H1 (cell line): ENCODE measurements at regions not wholly inside any gene's neighbourhood (a gene's known extent, or its start where the extent isn't known, plus 50 kb on each side); places are given as distances from the start of the nearest gene placed in this dataset.

Experiments
- CTCF ChIA-PET: fragments of 300-600 bp; sonication (Branson Sonifier 250); formaldehyde crosslinking; loops from one replicate; lab custom pipeline; 2021; ENCODE audit not compliant: partially characterized antibody; lab: Charles Lee
- POLR2A ChIA-PET: fragments of 300-600 bp; sonication (Branson Sonifier 250); formaldehyde crosslinking; loops from one replicate; lab custom pipeline; 2021; ENCODE audit warnings: inconsistent platforms; ENCODE audit not compliant: partially characterized antibody; lab: Charles Lee
- DNase-seq, 2 experiments: peaks; one replicate each; pipeline versions ENCODE4 v3.0.0 to v3.0.0-alpha.2; 2010 to 2022; ENCODE audit warnings: low spot score in 2 of 2, low read depth in 1 of 2, mixed read lengths in 1 of 2
- FAIRE-seq: peaks from 2 replicates; lab custom pipeline; 2011; peaks lifted over from hg19 to GRCh38; lab: Jason Lieb, UNC
- H2AFZ ChIP-seq: 2 replicates; pipeline ENCODE4 v1.8.1; 2012; ENCODE audit warnings: low read length, inconsistent platforms
- H2AK5ac ChIP-seq: 2 replicates; pipeline ENCODE4 v1.6.1; 2013; ENCODE audit warnings: low read depth, low read length
- H2BK120ac ChIP-seq: replicated peaks from 2 replicates; pipeline ENCODE3; 2013; ENCODE audit warnings: low read depth, low read length, inconsistent platforms
- H2BK12ac ChIP-seq: 2 replicates; pipeline ENCODE4 v1.6.1; 2013; ENCODE audit warnings: low read depth, low read length
- H2BK15ac ChIP-seq: 2 replicates; pipeline ENCODE4 v1.6.1; 2013; ENCODE audit warnings: low read length
- H2BK20ac ChIP-seq: 2 replicates; pipeline ENCODE4 v1.6.1; 2013; ENCODE audit warnings: low read length
- H2BK5ac ChIP-seq: 2 replicates; pipeline ENCODE4 v1.6.1; 2013; ENCODE audit warnings: low read depth, low read length
- H3K14ac ChIP-seq: 2 replicates; pipeline ENCODE4 v1.6.1; 2013; ENCODE audit warnings: inconsistent platforms; ENCODE audit not compliant: insufficient read length
- H3K18ac ChIP-seq: 2 replicates; pipeline ENCODE4 v1.6.1; 2013; ENCODE audit warnings: low read length; ENCODE audit errors: extremely low read depth
- H3K23ac ChIP-seq: 2 replicates; pipeline ENCODE4 v1.6.1; 2013; ENCODE audit warnings: inconsistent platforms; ENCODE audit not compliant: insufficient read length
- H3K23me2 ChIP-seq: 2 replicates; pipeline ENCODE4 v1.6.1; 2013; ENCODE audit warnings: low read depth, low read length
- H3K27ac ChIP-seq: 2 replicates; pipeline ENCODE4 v1.6.1; 2011; ENCODE audit warnings: low read depth, low read length, inconsistent platforms
- H3K27me3 ChIP-seq, 4 experiments: replicated peaks in 1 of 4; 1 replicate in 1 of 4; 2 replicates in 3 of 4; pipeline versions ENCODE4 v1.6.1 to v1.8.1; 2011 to 2013; ENCODE audit warnings: low read length in 3 of 4, mild to moderate bottlenecking in 3 of 4, inconsistent platforms in 2 of 4, mixed read lengths in 2 of 4, moderate library complexity in 1 of 4; ENCODE audit not compliant: control insufficient read depth in 3 of 4, insufficient read depth in 3 of 4; ENCODE audit errors: extremely low read depth in 1 of 4
- H3K36me3 ChIP-seq, 4 experiments: 2 replicates each; pipeline versions ENCODE4 v1.6.1 to v1.8.1; 2011 to 2013; ENCODE audit warnings: mild to moderate bottlenecking in 4 of 4, low read length in 3 of 4, moderate library complexity in 2 of 4, control low read depth in 1 of 4, inconsistent platforms in 1 of 4; ENCODE audit not compliant: insufficient read depth in 4 of 4, control insufficient read depth in 2 of 4
- H3K4ac ChIP-seq: replicated peaks from 2 replicates; pipeline ENCODE3; 2013; ENCODE audit warnings: low read length, low read depth, mixed read lengths, inconsistent platforms; ENCODE audit not compliant: insufficient read length
- H3K4me1 ChIP-seq, 4 experiments: replicated peaks in 1 of 4; 1 replicate in 1 of 4; 2 replicates in 3 of 4; pipeline versions ENCODE4 v1.6.1 to v1.8.1; 2011 to 2013; ENCODE audit warnings: low read length in 3 of 4, inconsistent platforms in 2 of 4, mixed read lengths in 1 of 4; ENCODE audit not compliant: insufficient read depth in 4 of 4, control insufficient read depth in 3 of 4
- H3K4me2 ChIP-seq, 2 experiments: 2 replicates each; pipeline versions ENCODE4 v1.6.1 to v1.8.1; 2011 to 2013; ENCODE audit warnings: low read depth in 2 of 2, low read length in 2 of 2, control low read depth in 1 of 2, inconsistent platforms in 1 of 2, mild to moderate bottlenecking in 1 of 2; ENCODE audit not compliant: insufficient read depth in 1 of 2
- H3K4me3 ChIP-seq, 4 experiments: fragments of 200-600, 300-600 bp in 1 of 4; sonication (generic), shearing (Covaris generic), sonication (Bioruptor Twin) in 1 of 4; 2 replicates each; pipeline versions ENCODE4 v1.5.1 to v1.8.1; 2011 to 2016; ENCODE audit warnings: low read length in 4 of 4, low read depth in 3 of 4, control low read depth in 2 of 4, inconsistent platforms in 2 of 4, mild to moderate bottlenecking in 2 of 4, mixed read lengths in 1 of 4, moderate library complexity in 1 of 4; ENCODE audit not compliant: insufficient read depth in 2 of 4; ENCODE audit errors: extremely low read depth in 1 of 4
- H3K56ac ChIP-seq: replicated peaks from 2 replicates; pipeline ENCODE3; 2013; ENCODE audit warnings: low read depth, mild to moderate bottlenecking, mixed read lengths, low read length, inconsistent platforms; ENCODE audit not compliant: insufficient read length
- H3K79me1 ChIP-seq: 2 replicates; pipeline ENCODE4 v1.6.1; 2013; ENCODE audit warnings: low read depth, low read length, control low read depth
- H3K79me2 ChIP-seq, 2 experiments: 2 replicates each; pipeline versions ENCODE4 v1.6.1 to v1.8.1; 2012 to 2013; ENCODE audit warnings: low read length in 2 of 2, mild to moderate bottlenecking in 2 of 2, inconsistent platforms in 1 of 2; ENCODE audit not compliant: insufficient read depth in 2 of 2, control insufficient read depth in 1 of 2
- H3K9ac ChIP-seq, 4 experiments: replicated peaks in 1 of 4; 1 replicate in 1 of 4; 2 replicates in 3 of 4; pipeline versions ENCODE4 v1.6.1 to v1.8.1; 2011 to 2013; ENCODE audit warnings: low read depth in 3 of 4, low read length in 3 of 4, control low read depth in 2 of 4, mild to moderate bottlenecking in 2 of 4, moderate library complexity in 2 of 4, inconsistent platforms in 1 of 4; ENCODE audit errors: extremely low read depth in 1 of 4
- H3K9me3 ChIP-seq, 2 experiments: 2 replicates each; pipeline versions ENCODE4 v1.6.1 to v1.8.1; 2012 to 2013; ENCODE audit warnings: mild to moderate bottlenecking in 2 of 2, moderate library complexity in 2 of 2, control low read depth in 1 of 2, inconsistent platforms in 1 of 2, low read depth in 1 of 2, low read length in 1 of 2, mixed read lengths in 1 of 2; ENCODE audit not compliant: insufficient read depth in 2 of 2
- H4K20me1 ChIP-seq, 2 experiments: replicated peaks in 1 of 2; 2 replicates each; pipeline versions ENCODE3 to v1.8.1; 2011 to 2013; ENCODE audit warnings: inconsistent platforms in 2 of 2, low read length in 2 of 2, mild to moderate bottlenecking in 1 of 2; ENCODE audit not compliant: insufficient read depth in 2 of 2, control insufficient read depth in 1 of 2
- H4K5ac ChIP-seq: 2 replicates; pipeline ENCODE4 v1.6.1; 2013; ENCODE audit warnings: low read length, low read depth, mixed read lengths, inconsistent platforms; ENCODE audit not compliant: insufficient read length
- H4K8ac ChIP-seq: 2 replicates; pipeline ENCODE4 v1.8.0; 2013; ENCODE audit warnings: mild to moderate bottlenecking, moderate library complexity, low read length, inconsistent platforms; ENCODE audit not compliant: insufficient read depth; ENCODE audit errors: extremely low read depth
- H4K91ac ChIP-seq: replicated peaks from 2 replicates; pipeline ENCODE3; 2013; ENCODE audit warnings: low read length, mixed read lengths, inconsistent platforms; ENCODE audit not compliant: insufficient read length
- CBX8 ChIP-seq: fragments of 300-800, 300-1000 bp; sonication (generic); IDR thresholded peaks from 2 replicates; pipeline ENCODE4 v1.7.1; 2016; ENCODE audit warnings: low read depth, low read length, borderline replicate concordance
- CTBP2 ChIP-seq: IDR thresholded peaks from 2 replicates; pipeline ENCODE4 v1.7.0; 2011; ENCODE audit warnings: borderline replicate concordance, mild to moderate bottlenecking, moderate library complexity, mixed read lengths, low read length; ENCODE audit not compliant: insufficient read depth, insufficient read length
- GABPA ChIP-seq: IDR thresholded peaks from 2 replicates; pipeline ENCODE4 v1.6.1; 2011; ENCODE audit warnings: mild to moderate bottlenecking, low read length, moderate library complexity, borderline replicate concordance; ENCODE audit not compliant: insufficient read depth
- HDAC6 ChIP-seq: IDR thresholded peaks from one replicate; pipeline ENCODE4 v1.7.1; 2012; ENCODE audit warnings: low read depth, mild to moderate bottlenecking, inconsistent platforms, low read length, moderate library complexity
- JUND ChIP-seq: IDR thresholded peaks from 2 replicates; pipeline ENCODE4 v1.6.1; 2011; ENCODE audit warnings: mild to moderate bottlenecking, improper control_type of control experiment, low read length
- KDM5A ChIP-seq: fragments of 200-600 bp; IDR thresholded peaks from 2 replicates; pipeline ENCODE4 v1.7.1; 2012; ENCODE audit warnings: mild to moderate bottlenecking, low read length, inconsistent platforms, mixed read lengths
- MAFK ChIP-seq: IDR thresholded peaks from 2 replicates; pipeline ENCODE4 v1.6.1; 2012; ENCODE audit warnings: low read depth, mild to moderate bottlenecking, improper control_type of control experiment, low read length
- POLR2A ChIP-seq, 2 experiments: IDR thresholded peaks; 1 replicate in 1 of 2; 2 replicates in 1 of 2; pipeline ENCODE4 v1.6.1; 2011; ENCODE audit warnings: low read depth in 2 of 2, low read length in 2 of 2, mild to moderate bottlenecking in 2 of 2; ENCODE audit errors: control extremely low read depth in 1 of 2
- POU5F1 ChIP-seq: IDR thresholded peaks from 2 replicates; pipeline ENCODE4 v1.6.1; 2011; ENCODE audit warnings: low read depth, mild to moderate bottlenecking, low read length, moderate library complexity
- RAD21 ChIP-seq, 2 experiments: IDR thresholded peaks in 1 of 2; conservative IDR thresholded peaks in 1 of 2; 2 replicates each; pipeline ENCODE4 v1.6.1; 2011; ENCODE audit warnings: low read depth in 2 of 2, low read length in 2 of 2, improper control_type of control experiment in 1 of 2, inconsistent platforms in 1 of 2, mild to moderate bottlenecking in 1 of 2, moderate library complexity in 1 of 2
- RBBP5 ChIP-seq: IDR thresholded peaks from 2 replicates; pipeline ENCODE4 v1.7.1; 2012; ENCODE audit warnings: low read depth, mild to moderate bottlenecking, inconsistent platforms, low read length, moderate library complexity, borderline replicate concordance
- SRF ChIP-seq: IDR thresholded peaks from 2 replicates; pipeline ENCODE4 v1.6.1; 2011; ENCODE audit warnings: mild to moderate bottlenecking, low read depth, low read length, moderate library complexity
- WGBS, 2 experiments: shearing (Covaris generic) in 1 of 2; methylation state at CpG; one replicate each; pipeline versions ENCODE4 v1.1.6 to v1.1.7; 2013 to 2015; ENCODE audit warnings: low lambda C conversion rate in 2 of 2, mixed read lengths in 2 of 2, inconsistent platforms in 1 of 2, low coverage in 1 of 2, missing lambda C conversion rate in 1 of 2; ENCODE audit not compliant: insufficient replicate concordance in 2 of 2, insufficient coverage in 1 of 2, insufficient read length in 1 of 2; ENCODE audit errors: extremely low coverage in 1 of 2, missing lambda C conversion rate in 1 of 2; 5-methylcytosine and 5-hydroxymethylcytosine counted together

DNA sequence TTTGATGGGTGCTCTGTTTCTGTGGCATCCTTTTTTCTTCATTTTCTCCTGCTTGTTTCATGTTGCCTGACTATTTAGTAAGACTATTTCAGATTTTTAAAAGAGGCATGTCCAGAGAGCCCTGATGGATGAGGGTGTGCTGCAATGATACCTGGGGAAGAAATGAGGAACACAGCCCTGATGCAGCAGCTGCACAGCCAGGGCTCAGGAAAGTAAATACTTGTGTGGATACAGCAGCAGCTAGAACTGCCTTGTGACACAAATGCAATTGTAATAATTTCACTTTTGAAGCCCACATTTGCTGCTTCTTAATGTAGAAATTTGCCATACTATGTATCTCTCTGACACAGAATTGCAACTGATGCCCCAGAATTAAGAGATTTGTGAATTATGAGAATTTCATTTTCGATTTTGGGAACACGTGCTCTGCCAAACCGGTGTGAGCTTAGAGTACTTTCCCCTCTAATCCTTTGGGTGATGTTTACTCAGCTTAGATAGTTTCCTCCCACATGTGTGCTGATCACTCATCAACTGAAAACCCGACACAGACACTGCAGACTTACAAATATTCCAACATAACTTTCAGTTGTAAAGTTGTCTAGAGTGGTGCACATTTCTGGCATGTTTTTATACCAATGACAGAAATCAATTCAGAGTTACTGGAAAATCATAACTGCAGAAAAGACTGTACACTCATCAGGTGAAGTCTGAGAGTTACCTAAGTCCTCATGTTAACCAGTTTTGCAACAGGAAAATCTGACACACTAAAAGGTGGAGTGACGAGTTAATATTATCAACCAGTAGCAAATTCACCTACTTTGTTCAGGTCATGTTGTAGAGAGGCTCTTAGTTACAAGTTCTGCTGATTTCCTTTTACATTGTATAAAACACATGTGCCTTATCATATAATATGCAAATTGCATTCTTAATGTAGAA, 383.4 kb downstream of the CBLN2 start:
- Histone ChIP-seq H3K23me2 (no peaks in the 10 kb centered on the region), H3K18ac (no peak overlapping the region), H3K27me3 (no peaks in the 10 kb centered on the region), H3K36me3 (no peaks in the 10 kb centered on the region), H2BK20ac (no peak overlapping the region), H3K23ac (no peak overlapping the region), H3K9ac (no peak overlapping the region), H4K91ac (no peak overlapping the region), H3K27ac (no peak overlapping the region), H3K56ac (no peak overlapping the region), H3K14ac (no peak overlapping the region), H2AK5ac (no peak overlapping the region), H2BK12ac (no peak overlapping the region), H3K79me1 (no peaks in the 10 kb centered on the region), H3K79me2 (no peaks in the 10 kb centered on the region), H4K20me1 (no peaks in the 10 kb centered on the region), H3K4ac (no peak overlapping the region), H3K4me3 (no peak overlapping the region), H4K8ac (no peak overlapping the region), H3K4me1 (no peaks in the 10 kb centered on the region), H2BK120ac (no peak overlapping the region), H2BK15ac (no peak overlapping the region), H3K4me2 (no peak overlapping the region), H2AFZ (no peak overlapping the region), H4K5ac (no peak overlapping the region), H2BK5ac (no peak overlapping the region), H3K9me3 (peaks cover 32 to 43% of the 10 kb centered on the region in 2 experiments)
- FAIRE-seq = no peak
- DNase-seq = no peak
- POLR2A ChIA-PET = no interaction called here
- CTCF ChIA-PET = interaction anchor here (0.6 kb wide), 1 partner anchor 64 kb away, joined by 3 read pairs; no protein-coding TSS in a partner anchor
- 67% methylated on average over 5 of the region's 5 CpGs; no CpG with 5 or more reads in 1 of the 2 experiments for WGBS, 2 experiments
- no peak for TF ChIP-seq MAFK
- TF ChIP-seq RBBP5 = no peak
- TF ChIP-seq KDM5A = no peak
- no peak for TF ChIP-seq HDAC6
- TF ChIP-seq CBX8 = no peak
- no peak for TF ChIP-seq POLR2A (IDR thresholded peaks at IDR 0.05; ENCODE audit: control extremely low read depth in 1 of 2, low read depth in 2 of 2, low read length in 2 of 2)
- no peak for TF ChIP-seq GABPA
- TF ChIP-seq SRF = no peak
- TF ChIP-seq CTBP2 = no peak
- no peak for TF ChIP-seq RAD21 (IDR thresholded peaks at IDR 0.05 in 1 of 2, conservative IDR thresholded peaks at IDR 0.05 in 1 of 2; ENCODE audit: low read depth in 2 of 2, low read length in 2 of 2)
- TF ChIP-seq POU5F1 = no peak
- TF ChIP-seq JUND = no peak
